HCT116 (cell line): ENCODE measurements at regions not wholly inside any gene's neighbourhood (a gene's known extent, or its start where the extent isn't known, plus 50 kb on each side); places are given as distances from the start of the nearest gene placed in this dataset.

Source experiments
- ATAC-seq: fragments of 200-7000 bp; cut with Tn5 transposase; 2 replicates; pipeline ENCODE4 v1.9.1; 2020; ENCODE audit warnings: mild to moderate bottlenecking, moderate library complexity
- BruUV-seq: library from RNA; stranded (reverse); fragments of 400-500 nt; replicated peaks from 2 replicates; lab custom pipeline; 2021; lab: Mats Ljungman, UMichigan
- CTCF ChIA-PET: fragments of 300-600 bp; sonication (Branson Sonifier 250); formaldehyde crosslinking; loops from one replicate; lab custom pipeline; 2021; ENCODE audit warnings: antibody characterized with exemption; lab: Charles Lee
- POLR2A ChIA-PET: fragments of 300-600, 350-600 bp; sonication (Branson Sonifier 250); formaldehyde crosslinking; loops from one replicate; lab custom pipeline; 2021; ENCODE audit warnings: antibody characterized with exemption; lab: Charles Lee
- RAD21 ChIA-PET, 2 experiments: fragments of 300-600 bp; sonication (Branson Sonifier 250); formaldehyde crosslinking; loops; one replicate each; lab custom pipeline; 2023; ENCODE audit warnings: low total read pairs in 2 of 2; ENCODE audit not compliant: uncharacterized antibody in 2 of 2, unreplicated experiment in 2 of 2, low non-redundant PET in 1 of 2; lab: Charles Lee
- DNase-seq: peaks from one replicate; pipeline ENCODE4 v3.0.0-alpha.2; 2010; ENCODE audit warnings: low read depth, low spot score
- H2AFZ ChIP-seq: fragments of 200-600 bp; shearing (Covaris generic), sonication (generic); 2 replicates; pipeline ENCODE4 v1.6.1; 2017; ENCODE audit warnings: low read depth, mixed run types, mixed read lengths, antibody characterized with exemption, low read length; ENCODE audit not compliant: poor library complexity, severe bottlenecking
- H3K27ac ChIP-seq: 2 replicates; pipeline ENCODE4 v1.5.1; 2012; ENCODE audit warnings: low read depth, low read length
- H3K27me3 ChIP-seq: fragments of 200-600 bp; sonication (generic); 2 replicates; pipeline ENCODE4 v1.6.1; 2016; ENCODE audit warnings: mixed run types, low read length, mixed read lengths; ENCODE audit not compliant: insufficient read depth
- H3K36me3 ChIP-seq, 2 experiments: fragments of 200-500 bp in 1 of 2; fragments of 200-600 bp in 1 of 2; sonication (Bioruptor generic) in 1 of 2; sonication (generic) in 1 of 2; 2 replicates each; pipeline versions ENCODE4 v1.5.1 to v1.6.1; 2014 to 2016; ENCODE audit warnings: low read length in 2 of 2, inconsistent platforms in 1 of 2, mixed read lengths in 1 of 2, mixed run types in 1 of 2; ENCODE audit not compliant: insufficient read depth in 2 of 2, control insufficient read depth in 1 of 2
- H3K4me1 ChIP-seq, 2 experiments: fragments of 200-600 bp in 1 of 2; sonication (generic) in 1 of 2; 2 replicates each; pipeline versions ENCODE4 v1.5.1 to v1.6.1; 2012 to 2017; ENCODE audit warnings: low read length in 2 of 2, inconsistent platforms in 1 of 2, mild to moderate bottlenecking in 1 of 2, mixed read lengths in 1 of 2, mixed run types in 1 of 2, moderate library complexity in 1 of 2; ENCODE audit not compliant: insufficient read depth in 2 of 2, control insufficient read depth in 1 of 2
- H3K4me2 ChIP-seq: fragments of 200-600 bp; sonication (generic); 2 replicates; pipeline ENCODE4 v1.6.1; 2017; ENCODE audit warnings: mixed run types, low read length, mixed read lengths
- H3K4me3 ChIP-seq, 2 experiments: fragments of 200-600 bp in 1 of 2; sonication (generic) in 1 of 2; replicated peaks in 1 of 2; 2 replicates each; pipeline ENCODE4 v1.5.1; 2011 to 2016; ENCODE audit warnings: low read length in 2 of 2, control low read depth in 1 of 2, low read depth in 1 of 2, mild to moderate bottlenecking in 1 of 2, mixed read lengths in 1 of 2, mixed run types in 1 of 2
- H3K79me2 ChIP-seq: fragments of 200-600 bp; sonication (generic); 2 replicates; pipeline ENCODE4 v1.6.1; 2017; ENCODE audit warnings: mild to moderate bottlenecking, mixed run types, low read length, moderate library complexity, mixed read lengths; ENCODE audit not compliant: insufficient read depth
- H3K9ac ChIP-seq: fragments of 200-600 bp; sonication (generic); 2 replicates; pipeline ENCODE4 v1.6.1; 2016; ENCODE audit warnings: low read length, mixed read lengths
- H3K9me2 ChIP-seq: fragments of 200-600 bp; sonication (generic), shearing (Covaris generic); 2 replicates; pipeline ENCODE4 v1.6.1; 2017; ENCODE audit warnings: mixed run types, mild to moderate bottlenecking, moderate library complexity; ENCODE audit not compliant: insufficient read depth
- H3K9me3 ChIP-seq, 2 experiments: fragments of 200-500 bp in 1 of 2; fragments of 200-600 bp in 1 of 2; sonication (Bioruptor generic) in 1 of 2; sonication (generic) in 1 of 2; 2 replicates each; pipeline ENCODE4 v1.6.1; 2014 to 2017; ENCODE audit warnings: low read length in 2 of 2, mixed read lengths in 2 of 2, inconsistent platforms in 1 of 2, low read depth in 1 of 2, mild to moderate bottlenecking in 1 of 2, mixed run types in 1 of 2, moderate library complexity in 1 of 2; ENCODE audit not compliant: control insufficient read depth in 1 of 2, insufficient read depth in 1 of 2
- H4K20me1 ChIP-seq: fragments of 200-600 bp; sonication (generic), shearing (Covaris generic); 2 replicates; pipeline ENCODE4 v1.6.1; 2017; ENCODE audit warnings: mixed run types, mild to moderate bottlenecking, moderate library complexity; ENCODE audit not compliant: insufficient read depth
- CEBPB ChIP-seq: IDR thresholded peaks from 2 replicates; pipeline ENCODE4 v1.6.1; 2012; ENCODE audit warnings: low read depth
- CTCF ChIP-seq, 3 experiments: fragments of 200-600 bp in 1 of 3; sonication (generic) in 1 of 3; IDR thresholded peaks in 2 of 3; conservative IDR thresholded peaks in 1 of 3; 2 replicates each; pipeline ENCODE4 v1.5.1; 2012 to 2017; ENCODE audit warnings: low read depth in 2 of 3, low read length in 2 of 3, antibody characterized with exemption in 1 of 3, borderline replicate concordance in 1 of 3, control low read depth in 1 of 3, mild to moderate bottlenecking in 1 of 3, mixed read lengths in 1 of 3, mixed run types in 1 of 3, moderate library complexity in 1 of 3; ENCODE audit not compliant: insufficient read depth in 1 of 3
- ELF1 ChIP-seq: IDR thresholded peaks from 2 replicates; pipeline ENCODE4 v1.6.1; 2012; ENCODE audit warnings: low read depth, borderline replicate concordance
- EZH2 ChIP-seq: fragments of 200-600 bp; sonication (generic); IDR thresholded peaks from 2 replicates; pipeline ENCODE4 v1.6.1; 2017; ENCODE audit warnings: antibody characterized with exemption, mixed run types
- EZH2phosphoT487 ChIP-seq: fragments of 200-600 bp; IDR thresholded peaks from 2 replicates; pipeline ENCODE4 v1.6.1; 2018; ENCODE audit warnings: antibody characterized with exemption, borderline replicate concordance
- MAX ChIP-seq: IDR thresholded peaks from 2 replicates; pipeline ENCODE4 v1.6.1; 2012
- POLR2A ChIP-seq: IDR thresholded peaks from 2 replicates; pipeline ENCODE4 v1.7.0; 2011; ENCODE audit warnings: borderline replicate concordance; ENCODE audit not compliant: insufficient read depth, insufficient read length; ENCODE audit errors: extremely low read depth
- POLR2AphosphoS5 ChIP-seq: IDR thresholded peaks from 2 replicates; pipeline ENCODE4 v1.6.1; 2011; ENCODE audit warnings: mild to moderate bottlenecking, low read depth, low read length, moderate library complexity
- RAD21 ChIP-seq: IDR thresholded peaks from 2 replicates; pipeline ENCODE4 v1.6.1; 2012; ENCODE audit warnings: low read depth, mild to moderate bottlenecking
- REST ChIP-seq: IDR thresholded peaks from 2 replicates; pipeline ENCODE4 v1.6.1; 2012; ENCODE audit warnings: low read depth
- SP1 ChIP-seq: IDR thresholded peaks from 2 replicates; pipeline ENCODE4 v1.6.1; 2012; ENCODE audit warnings: low read depth
- SRF ChIP-seq: IDR thresholded peaks from 2 replicates; pipeline ENCODE4 v1.6.1; 2012; ENCODE audit warnings: low read depth
- TCF7L2 ChIP-seq: IDR thresholded peaks from 2 replicates; pipeline ENCODE4 v1.7.0; 2011; ENCODE audit warnings: borderline replicate concordance, inconsistent platforms; ENCODE audit not compliant: insufficient read depth, insufficient read length; ENCODE audit errors: extremely low read depth
- YY1 ChIP-seq: IDR thresholded peaks from 2 replicates; pipeline ENCODE4 v1.6.1; 2011; ENCODE audit warnings: low read length, low read depth, moderate library complexity, mild to moderate bottlenecking; ENCODE audit not compliant: insufficient replicate concordance; ENCODE audit errors: extremely low read depth
- ZBTB33 ChIP-seq: IDR thresholded peaks from 2 replicates; pipeline ENCODE4 v1.6.1; 2011; ENCODE audit warnings: mild to moderate bottlenecking, low read length, moderate library complexity; ENCODE audit not compliant: insufficient replicate concordance; ENCODE audit errors: extremely low read depth
- ZFX ChIP-seq: fragments of 450-650 bp; IDR thresholded peaks from 2 replicates; pipeline ENCODE4 v1.6.1; 2017
- intact Hi-C: fragments of 100-400 bp; cut with micrococcal nuclease; formaldehyde crosslinking; loops from 2 replicates; pipeline ENCODE4 v1.10.0; 2022

- Histone ChIP-seq H3K4me2 (no peak overlapping the region), H3K27me3 (no peaks in the 10 kb centered on the region), H3K79me2 (no peaks in the 10 kb centered on the region), H3K9ac (no peak overlapping the region), H2AFZ (no peak overlapping the region)
- ATAC-seq (no peak), DNase-seq (no peak)
- POLR2A ChIA-PET, result no interaction called here
- TF ChIP-seq YY1 (no peak), POLR2A (no peak), POLR2AphosphoS5 (no peak), RAD21 (no peak), ZFX (no peak), TCF7L2 (no peak), REST (no peak), ZBTB33 (no peak), SP1 (no peak), SRF (no peak), EZH2 (no peak), MAX (no peak), CEBPB (no peak), ELF1 (no peak), EZH2phosphoT487 (no peak), CTCF (IDR thresholded peaks at IDR 0.05 in 2 of 3, conservative IDR thresholded peaks at IDR 0.05 in 1 of 3; ENCODE audit: borderline replicate concordance in 1 of 3, insufficient read depth in 1 of 3, low read depth in 2 of 3, low read length in 2 of 3) (no peak)
- TF ChIP-seq, all 23 proteins: peak for 0
- intact Hi-C loops, result no loop called here
- BruUV-seq, result no TSS peak
- no peaks in the 10 kb centered on the region; a peak in 1 of 4 replicates for H3K9me3 ChIP-seq
- no peaks in the 10 kb centered on the region for H3K9me2 ChIP-seq
- no peak overlapping the region for H3K4me3 ChIP-seq
- H3K36me3 ChIP-seq, result no peaks in the 10 kb centered on the region
- no peaks in the 10 kb centered on the region for H3K4me1 ChIP-seq
- ChIA-PET RAD21 (no interaction called here), CTCF (no interaction called here)
- H3K27ac ChIP-seq, result no peak overlapping the region
- H4K20me1 ChIP-seq, result no peaks in the 10 kb centered on the region
These were observed 275.9 kb upstream of the VCX3A start for GRCh38 chrX:6810776-6811175.
